ENCODE measurements at regions not wholly inside any gene's neighbourhood (a gene's known extent, or its start where the extent isn't known, plus 50 kb on each side); places are given as distances from the start of the nearest gene placed in this dataset.

DNA sequence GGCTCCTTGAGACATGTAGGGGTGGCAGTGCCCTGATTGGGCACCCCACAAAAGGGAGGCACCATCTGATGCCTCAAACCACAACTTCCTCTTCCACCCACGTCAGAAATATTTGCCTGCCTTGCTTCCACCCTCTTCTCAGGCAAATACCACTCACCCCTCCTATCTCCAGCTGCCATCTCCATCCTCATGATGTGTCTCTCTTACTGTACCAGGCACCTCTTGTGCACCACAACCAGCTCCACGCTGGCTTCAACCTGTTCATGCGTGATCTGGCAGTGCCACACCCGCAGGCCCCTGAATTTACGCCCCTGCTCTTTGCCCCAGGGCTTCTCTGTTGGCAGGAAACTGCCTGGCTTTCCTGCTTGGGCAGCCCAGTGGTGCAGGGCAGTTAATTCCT is 87.8 kb upstream of the HSPA9 start:
- DNase-seq: no peak
- no peaks in the 10 kb centered on the region for H3K9me3 ChIP-seq
- H3K4me1 ChIP-seq (ENCODE audit: low read depth): no peaks in the 10 kb centered on the region
- peak; percentile 45 for ATAC-seq
- no peak overlapping the region for H3K4me3 ChIP-seq
- no peaks in the 10 kb centered on the region for H3K36me3 ChIP-seq (ENCODE audit: low read depth)
- intact Hi-C loops (cut with DNase I, micrococcal nuclease): no loop called here
- TF ChIP-seq CTCF (IDR thresholded peaks at IDR 0.05): no peak

DNA sequence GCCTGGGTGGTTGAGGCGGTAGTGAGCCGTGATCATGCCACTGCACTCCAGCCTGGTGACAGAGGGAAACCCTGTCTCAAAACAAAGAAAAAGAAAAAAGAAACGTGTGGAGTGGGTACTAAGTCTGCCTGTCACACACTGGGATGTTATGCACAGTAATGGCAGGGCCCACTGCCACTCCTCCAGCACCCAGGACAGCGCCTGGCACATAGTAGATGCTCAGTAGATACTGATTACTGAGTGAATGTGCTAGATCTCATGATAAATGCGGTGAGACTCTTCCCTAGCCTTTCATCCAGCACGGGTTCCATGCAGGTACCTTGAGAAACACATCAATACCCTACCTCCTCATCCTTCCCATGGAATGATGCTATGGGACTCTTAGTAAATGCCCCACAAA is 87.4 kb upstream of the HSPA9 start:
- TF ChIP-seq CTCF (IDR thresholded peaks at IDR 0.05): no peak
- no peaks in the 10 kb centered on the region for H3K9me3 ChIP-seq
- peak; percentile 9 for ATAC-seq
- no peak overlapping the region for H3K4me3 ChIP-seq
- intact Hi-C loops (cut with DNase I, micrococcal nuclease): no loop called here
- no peaks in the 10 kb centered on the region for H3K36me3 ChIP-seq (ENCODE audit: low read depth)
- DNase-seq: no peak
- H3K4me1 ChIP-seq (ENCODE audit: low read depth): no peaks in the 10 kb centered on the region

DNA sequence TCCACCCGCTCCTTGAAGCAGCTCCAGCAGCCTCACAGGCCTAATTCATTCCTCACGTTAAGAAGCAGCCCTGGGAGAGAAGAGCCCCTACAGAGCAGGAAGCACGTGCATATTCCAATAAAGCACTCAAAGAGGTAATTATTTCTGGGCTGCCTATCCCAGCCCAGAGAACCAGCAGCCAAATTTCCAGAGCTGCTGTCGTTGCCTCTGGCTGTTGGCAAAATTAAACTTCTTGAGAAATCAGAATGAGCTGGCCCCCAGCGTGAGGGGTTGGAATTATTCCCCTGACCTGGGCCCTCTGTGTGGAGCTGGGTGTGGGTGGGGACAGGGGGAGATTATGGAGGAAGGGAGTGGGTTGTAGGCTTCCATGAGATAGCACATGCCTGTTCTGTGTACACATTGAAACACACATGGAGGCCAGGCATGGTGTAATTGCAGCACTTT is 86.8 kb upstream of the HSPA9 start:
- Histone ChIP-seq H3K9me3 (no peaks in the 10 kb centered on the region), H3K36me3 (ENCODE audit: low read depth) (no peaks in the 10 kb centered on the region), H3K4me3 (no peak overlapping the region), H3K4me1 (ENCODE audit: low read depth) (no peaks in the 10 kb centered on the region)
- no peak for TF ChIP-seq CTCF (IDR thresholded peaks at IDR 0.05)
- DNase-seq (no peak), ATAC-seq (no peak)
- intact Hi-C loops (cut with DNase I, micrococcal nuclease): no loop called here

GRCh38 chr5:138661291-138661960 is 86.2 kb upstream of the HSPA9 start:
- no peak overlapping the region for H3K4me3 ChIP-seq
- H3K4me1 ChIP-seq (ENCODE audit: low read depth): no peaks in the 10 kb centered on the region
- DNase-seq (no peak), ATAC-seq (no peak)
- no peaks in the 10 kb centered on the region for H3K36me3 ChIP-seq (ENCODE audit: low read depth)
- intact Hi-C loops (cut with DNase I, micrococcal nuclease): no loop called here
- H3K9me3 ChIP-seq: no peaks in the 10 kb centered on the region
- no peak for TF ChIP-seq CTCF (IDR thresholded peaks at IDR 0.05)

GRCh38 chr5:138660051-138660572 is 84.9 kb upstream of the HSPA9 start:
- intact Hi-C loops (cut with DNase I, micrococcal nuclease): no loop called here
- no peak for TF ChIP-seq CTCF (IDR thresholded peaks at IDR 0.05)
- ATAC-seq: no peak
- H3K4me1 ChIP-seq (ENCODE audit: low read depth): no peaks in the 10 kb centered on the region
- DNase-seq: no peak
- H3K36me3 ChIP-seq (ENCODE audit: low read depth): no peaks in the 10 kb centered on the region
- no peak overlapping the region for H3K4me3 ChIP-seq
- H3K9me3 ChIP-seq: no peaks in the 10 kb centered on the region

Measured in mucosa of descending colon (tissue), 3 donors.